Endothelial cell of umbilical vein (primary cell): ENCODE measurements at regions not wholly inside any gene's neighbourhood (a gene's known extent, or its start where the extent isn't known, plus 50 kb on each side); places are given as distances from the start of the nearest gene placed in this dataset.

Source experiments
- BruUV-seq: library from RNA; stranded (reverse); fragments of 400-500 nt; replicated peaks from 2 replicates; lab custom pipeline; 2021; lab: Mats Ljungman, UMichigan
- CTCF ChIA-PET: fragments of 300-600, 350-600 bp; sonication (Branson Sonifier 250); formaldehyde crosslinking; loops from one replicate; lab custom pipeline; 2021; ENCODE audit warnings: antibody characterized with exemption, inconsistent platforms; lab: Charles Lee
- POLR2A ChIA-PET: fragments of 300-600, 350-600 bp; sonication (Branson Sonifier 250); formaldehyde crosslinking; loops from one replicate; lab custom pipeline; 2021; ENCODE audit warnings: antibody characterized with exemption, inconsistent platforms; lab: Charles Lee
- DNase-seq: peaks from one replicate; pipeline ENCODE4 v3.0.0-alpha.2; 2011; ENCODE audit warnings: low read depth, low spot score
- FAIRE-seq: peaks from 2 replicates; lab custom pipeline; 2011; peaks lifted over from hg19 to GRCh38; lab: Jason Lieb, UNC
- H2AFZ ChIP-seq: 2 replicates; pipeline ENCODE4 v1.6.0; 2012; ENCODE audit warnings: low read depth, low read length, control low read depth, inconsistent platforms
- H3K27ac ChIP-seq: 2 replicates; pipeline ENCODE4 v1.5.1; 2011; ENCODE audit warnings: low read depth, mild to moderate bottlenecking, control low read depth, low read length, moderate library complexity; ENCODE audit not compliant: insufficient read depth
- H3K27me3 ChIP-seq, 2 experiments: 2 replicates each; pipeline versions ENCODE4 v1.6.0 to v1.6.1; 2011; ENCODE audit warnings: low read length in 2 of 2, mixed read lengths in 1 of 2; ENCODE audit not compliant: control insufficient read depth in 2 of 2, insufficient read depth in 2 of 2
- H3K36me3 ChIP-seq, 2 experiments: 2 replicates in 1 of 2; 3 replicates in 1 of 2; pipeline ENCODE4 v1.5.1; 2011; ENCODE audit warnings: low read length in 2 of 2, mild to moderate bottlenecking in 1 of 2, moderate library complexity in 1 of 2; ENCODE audit not compliant: control insufficient read depth in 2 of 2, insufficient read depth in 2 of 2; ENCODE audit errors: extremely low read depth in 1 of 2
- H3K4me1 ChIP-seq: 3 replicates; pipeline ENCODE4 v1.5.1; 2011; ENCODE audit warnings: mild to moderate bottlenecking, low read length; ENCODE audit not compliant: control insufficient read depth, insufficient read depth; ENCODE audit errors: extremely low read depth
- H3K4me2 ChIP-seq: 2 replicates; pipeline ENCODE4 v1.6.1; 2011; ENCODE audit warnings: low read length, control low read depth, mixed read lengths; ENCODE audit not compliant: insufficient read depth
- H3K4me3 ChIP-seq, 3 experiments: fragments of 200-600 bp in 1 of 3; sonication (generic), shearing (Covaris generic) in 1 of 3; replicated peaks in 1 of 3; 2 replicates each; pipeline ENCODE4 v1.5.1; 2011 to 2016; ENCODE audit warnings: control low read depth in 3 of 3, low read length in 3 of 3, mild to moderate bottlenecking in 2 of 3, inconsistent platforms in 1 of 3, low read depth in 1 of 3, moderate library complexity in 1 of 3; ENCODE audit not compliant: insufficient read depth in 1 of 3
- H3K79me2 ChIP-seq: 2 replicates; pipeline ENCODE4 v1.6.0; 2012; ENCODE audit warnings: low read length, inconsistent platforms; ENCODE audit not compliant: control insufficient read depth, insufficient read depth
- H3K9ac ChIP-seq: replicated peaks from 2 replicates; pipeline ENCODE3; 2011; ENCODE audit warnings: low read length, control low read depth; ENCODE audit not compliant: insufficient read depth; ENCODE audit errors: extremely low read depth
- H3K9me1 ChIP-seq: replicated peaks from 3 replicates; pipeline ENCODE4 v1.6.0; 2011; ENCODE audit warnings: mild to moderate bottlenecking, low read length; ENCODE audit not compliant: control insufficient read depth, insufficient read depth; ENCODE audit errors: extremely low read depth
- H3K9me3 ChIP-seq: replicated peaks from 2 replicates; pipeline ENCODE4 v1.5.1; 2012; ENCODE audit warnings: low read length, inconsistent platforms; ENCODE audit not compliant: control insufficient read depth, insufficient read depth
- H4K20me1 ChIP-seq: replicated peaks from 2 replicates; pipeline ENCODE3; 2011; ENCODE audit warnings: mild to moderate bottlenecking, low read length; ENCODE audit not compliant: control insufficient read depth, insufficient read depth; ENCODE audit errors: extremely low read depth
- CTCF ChIP-seq, 2 donors: IDR thresholded peaks; 1 replicate in 1 of 2; 2 replicates in 1 of 2; pipeline ENCODE4 v1.5.1; 2011; ENCODE audit warnings: low read length in 2 of 2, mild to moderate bottlenecking in 2 of 2, moderate library complexity in 2 of 2, control low read depth in 1 of 2, inconsistent platforms in 1 of 2, low read depth in 1 of 2; ENCODE audit not compliant: insufficient read depth in 1 of 2; ENCODE audit errors: extremely low read depth in 1 of 2
- EZH2 ChIP-seq: IDR thresholded peaks from 2 replicates; pipeline ENCODE4 v1.6.1; 2012; ENCODE audit warnings: borderline replicate concordance, low read depth, mild to moderate bottlenecking, moderate library complexity, low read length, inconsistent platforms; ENCODE audit not compliant: severe bottlenecking
- FOS ChIP-seq: IDR thresholded peaks from 2 replicates; pipeline ENCODE4 v1.6.1; 2011; ENCODE audit warnings: mild to moderate bottlenecking, low read length, moderate library complexity, borderline replicate concordance; ENCODE audit not compliant: insufficient read depth
- GATA2 ChIP-seq: IDR thresholded peaks from 2 replicates; pipeline ENCODE4 v1.7.0; 2011; ENCODE audit warnings: low read depth, mild to moderate bottlenecking, moderate library complexity, mixed read lengths, low read length; ENCODE audit not compliant: insufficient read length, insufficient read depth
- JUN ChIP-seq: IDR thresholded peaks from 2 replicates; pipeline ENCODE4 v1.6.1; 2011; ENCODE audit warnings: borderline replicate concordance, low read depth; ENCODE audit not compliant: insufficient read length, insufficient read depth
- MAX ChIP-seq: IDR thresholded peaks from 2 replicates; pipeline ENCODE4 v1.6.1; 2011; ENCODE audit not compliant: insufficient read depth, insufficient read length
- MYC ChIP-seq: IDR thresholded peaks from one replicate; pipeline ENCODE4 v1.6.1; 2011; ENCODE audit warnings: mild to moderate bottlenecking, low read depth, low read length
- POLR2A ChIP-seq: IDR thresholded peaks from 2 replicates; pipeline ENCODE4 v1.6.1; 2012; ENCODE audit warnings: low read depth, mild to moderate bottlenecking, control low read depth, low read length
- POLR2AphosphoS5 ChIP-seq: IDR thresholded peaks from 2 replicates; pipeline ENCODE4 v1.6.1; 2012; ENCODE audit warnings: low read depth, mild to moderate bottlenecking, control low read depth, low read length, moderate library complexity; ENCODE audit not compliant: insufficient read depth
- dilution Hi-C: fragments of 300-500 bp; cut with MboI; formaldehyde crosslinking; loops from one replicate; pipeline ENCODE4 v1.15.0; 2019; ENCODE audit warnings: low sequenced_read_pairs; ENCODE audit not compliant: extremely low pct_ligation_motif_present
- intact Hi-C: fragments of 100-400 bp; cut with micrococcal nuclease; formaldehyde crosslinking; loops from one replicate; pipeline ENCODE4 v1.10.0; 2022

GRCh38 chr16:48918520-48919258, 308.7 kb upstream of the N4BP1 start:
- ChIA-PET CTCF (no interaction called here), POLR2A (no interaction called here)
- intact Hi-C loops (no loop called here), dilution Hi-C loops (no loop called here)
- no peaks in the 10 kb centered on the region for H3K4me1 ChIP-seq
- no peaks in the 10 kb centered on the region for H3K36me3 ChIP-seq
- TF ChIP-seq CTCF (IDR thresholded peaks at IDR 0.05; ENCODE audit: extremely low read depth in 1 of 2, insufficient read depth in 1 of 2, low read depth in 1 of 2, low read length in 2 of 2) (no peak), POLR2AphosphoS5 (no peak), FOS (no peak)
- no TSS peak for BruUV-seq
- DNase-seq (no peak), FAIRE-seq (no peak)
- H3K27me3 ChIP-seq, result no peaks in the 10 kb centered on the region
- no peaks in the 10 kb centered on the region for H3K79me2 ChIP-seq
- no peaks in the 10 kb centered on the region for H3K9me1 ChIP-seq
- no peak overlapping the region for H2AFZ ChIP-seq
- H3K9ac ChIP-seq, result no peak overlapping the region
- no peak overlapping the region for H3K4me2 ChIP-seq
- no peak overlapping the region for H3K27ac ChIP-seq
- H3K9me3 ChIP-seq, result peaks cover 2% of the 10 kb centered on the region
- H4K20me1 ChIP-seq, result no peaks in the 10 kb centered on the region
- H3K4me3 ChIP-seq, result no peak overlapping the region

DNA sequence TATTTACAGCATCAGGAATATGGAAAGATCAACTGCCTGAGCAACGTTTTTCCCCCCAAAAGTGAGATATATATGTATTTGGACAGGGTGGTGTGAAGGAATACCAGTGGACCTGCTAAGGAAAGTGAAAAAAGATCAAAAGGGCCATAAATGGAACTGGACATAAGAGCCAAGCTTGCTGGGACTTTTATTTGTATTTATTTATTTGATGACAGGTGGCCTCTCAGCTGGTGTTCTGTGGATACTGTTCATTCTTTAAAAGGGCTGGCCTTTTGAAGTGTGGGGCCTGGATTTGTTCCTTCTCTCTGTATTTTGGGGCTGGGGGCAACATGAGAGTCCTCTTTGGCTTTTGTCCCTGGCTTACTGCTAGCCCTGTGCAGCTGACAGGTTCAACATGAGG, 306.6 kb upstream of the N4BP1 start:
- Histone ChIP-seq H3K27me3 (no peaks in the 10 kb centered on the region), H3K4me2 (no peak overlapping the region), H3K9ac (no peak overlapping the region), H3K79me2 (no peaks in the 10 kb centered on the region), H3K4me1 (no peaks in the 10 kb centered on the region), H3K9me1 (no peaks in the 10 kb centered on the region), H4K20me1 (no peaks in the 10 kb centered on the region), H3K9me3 (peaks cover 2% of the 10 kb centered on the region), H3K27ac (no peak overlapping the region), H3K36me3 (no peaks in the 10 kb centered on the region), H2AFZ (no peak overlapping the region), H3K4me3 (no peak overlapping the region)
- no peak for TF ChIP-seq GATA2
- no peak for TF ChIP-seq MAX
- TF ChIP-seq CTCF (IDR thresholded peaks at IDR 0.05; ENCODE audit: extremely low read depth in 1 of 2, insufficient read depth in 1 of 2, low read depth in 1 of 2, low read length in 2 of 2), result no peak
- TF ChIP-seq POLR2A, result no peak
- TF ChIP-seq POLR2AphosphoS5, result no peak
- TF ChIP-seq MYC, result no peak
- no peak for TF ChIP-seq FOS
- TF ChIP-seq JUN, result no peak
- no peak for TF ChIP-seq EZH2
- intact Hi-C loops, result no loop called here
- POLR2A ChIA-PET, result no interaction called here
- dilution Hi-C loops, result no loop called here
- DNase-seq (no peak), FAIRE-seq (no peak)
- no TSS peak for BruUV-seq
- CTCF ChIA-PET, result no interaction called here
